ENCODE measurements at regions not wholly inside any gene's neighbourhood (a gene's known extent, or its start where the extent isn't known, plus 50 kb on each side); places are given as distances from the start of the nearest gene placed in this dataset.

DNA sequence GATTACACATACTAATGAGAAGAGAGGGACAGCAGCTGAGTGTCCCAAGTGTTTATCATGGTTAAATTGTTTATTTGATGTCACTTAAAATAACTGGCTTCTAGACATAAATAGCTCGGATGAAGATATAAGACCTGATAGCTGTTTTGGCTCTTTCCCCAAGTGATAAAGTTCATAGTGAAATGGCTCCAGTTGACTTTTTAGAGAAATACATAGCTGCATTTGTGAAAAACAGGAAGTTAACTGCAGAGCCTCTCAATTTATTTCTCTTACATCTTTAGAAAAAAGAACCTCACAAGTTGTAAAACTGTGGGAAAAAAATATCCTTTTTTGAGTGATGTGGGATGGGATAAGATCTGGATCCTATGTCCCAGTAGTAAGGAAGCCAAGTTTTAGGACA, 332.9 kb upstream of the RASGRP1 start:
- TF ChIP-seq ZNF263 (CRISPR knock-in tag; IDR thresholded peaks at IDR 0.05) (no peak), NFIC (IDR thresholded peaks at IDR 0.05; ENCODE audit: low read length) (no peak)

GRCh38 chr15:38898236-38898635, 333.6 kb upstream of the RASGRP1 start:
- in situ Hi-C loops (cut with HindIII; ENCODE audit: extremely low pct_ligation_motif_present, low pct_unique_long_range_greater_than_20kb), result no loop called here
- ChIA-PET POLR2A (no interaction called here), CTCF (ENCODE audit: low intra/inter-chr PET ratio, low total read pairs) (no interaction called here)
- Histone ChIP-seq H3K27ac (ENCODE audit: extremely low read length, insufficient read depth, low read length) (no peak overlapping the region), H3K9me3 (ENCODE audit: low read length) (no peaks in the 10 kb centered on the region), H3K4me3 (replicated peaks in 1 of 3; ENCODE audit: insufficient read depth in 1 of 3, low read depth in 2 of 3, low read length in 3 of 3) (no peak overlapping the region), H3K4me2 (ENCODE audit: low read depth, low read length) (no peak overlapping the region), H3K27me3 (ENCODE audit: control insufficient read depth in 1 of 2, insufficient read depth in 2 of 2, low read length in 2 of 2) (no peaks in the 10 kb centered on the region; a peak in 1 of 5 replicates), H3K9ac (ENCODE audit: insufficient read depth, low read depth, low read length) (no peak overlapping the region), H3K79me2 (ENCODE audit: insufficient read depth, low read length) (no peaks in the 10 kb centered on the region), H3K36me3 (replicated peaks in 1 of 2; ENCODE audit: control insufficient read depth in 1 of 2, insufficient read depth in 2 of 2, low read length in 2 of 2) (no peaks in the 10 kb centered on the region), H4K20me1 (ENCODE audit: insufficient read depth, low read length) (no peaks in the 10 kb centered on the region), H3K4me1 (ENCODE audit: insufficient read depth, low read length) (peaks cover 8% of the 10 kb centered on the region; the same call in 1 of the 2 replicates), H2AFZ (ENCODE audit: low read length) (no peak overlapping the region)
- WGBS (ENCODE audit: low lambda C conversion rate), result 0% methylated on average over 1 of the region's 1 CpG
- intact Hi-C loops (cut with micrococcal nuclease; ENCODE audit: unreplicated experiment), result no loop called here
- no peak for DNase-seq (ENCODE audit: low spot score)
- ATAC-seq, result no peak
- BruUV-seq (replicated peaks), result no TSS peak
- no peak for FAIRE-seq
- TF ChIP-seq HNF4G (IDR thresholded peaks at IDR 0.05; ENCODE audit: borderline replicate concordance, low read depth, low read length), result no peak
- TF ChIP-seq HNF4G (CRISPR knock-in tag; IDR thresholded peaks at IDR 0.05; ENCODE audit: borderline replicate concordance, low read depth), result no peak

More for the DNA sequence above, 332.9 kb upstream of the RASGRP1 start:
- in situ Hi-C loops (cut with HindIII; ENCODE audit: extremely low pct_ligation_motif_present, low pct_unique_long_range_greater_than_20kb) (no loop called here), intact Hi-C loops (cut with micrococcal nuclease; ENCODE audit: unreplicated experiment) (no loop called here)
- POLR2A ChIA-PET, result no interaction called here
- Histone ChIP-seq H3K27ac (ENCODE audit: extremely low read length, insufficient read depth, low read length) (no peak overlapping the region), H3K9me3 (ENCODE audit: low read length) (no peaks in the 10 kb centered on the region), H2AFZ (ENCODE audit: low read length) (no peak overlapping the region), H4K20me1 (ENCODE audit: insufficient read depth, low read length) (no peaks in the 10 kb centered on the region), H3K4me3 (replicated peaks in 1 of 3; ENCODE audit: insufficient read depth in 1 of 3, low read depth in 2 of 3, low read length in 3 of 3) (no peak overlapping the region), H3K9ac (ENCODE audit: insufficient read depth, low read depth, low read length) (no peak overlapping the region), H3K36me3 (replicated peaks in 1 of 2; ENCODE audit: control insufficient read depth in 1 of 2, insufficient read depth in 2 of 2, low read length in 2 of 2) (no peaks in the 10 kb centered on the region), H3K79me2 (ENCODE audit: insufficient read depth, low read length) (no peaks in the 10 kb centered on the region), H3K27me3 (ENCODE audit: control insufficient read depth in 1 of 2, insufficient read depth in 2 of 2, low read length in 2 of 2) (no peaks in the 10 kb centered on the region; a peak in 1 of 5 replicates), H3K4me2 (ENCODE audit: low read depth, low read length) (no peak overlapping the region), H3K4me1 (ENCODE audit: insufficient read depth, low read length) (peaks cover 8% of the 10 kb centered on the region; the same call in 1 of the 2 replicates)
- DNase-seq (ENCODE audit: low spot score) (no peak), FAIRE-seq (no peak), ATAC-seq (no peak)
- BruUV-seq (replicated peaks), result no TSS peak
- WGBS (ENCODE audit: low lambda C conversion rate), result 10% methylated on average over 1 of the region's 1 CpG
- CTCF ChIA-PET (ENCODE audit: low intra/inter-chr PET ratio, low total read pairs), result no interaction called here
